ENCODE measurements at regions not wholly inside any gene's neighbourhood (a gene's known extent, or its start where the extent isn't known, plus 50 kb on each side); places are given as distances from the start of the nearest gene placed in this dataset.

DNA sequence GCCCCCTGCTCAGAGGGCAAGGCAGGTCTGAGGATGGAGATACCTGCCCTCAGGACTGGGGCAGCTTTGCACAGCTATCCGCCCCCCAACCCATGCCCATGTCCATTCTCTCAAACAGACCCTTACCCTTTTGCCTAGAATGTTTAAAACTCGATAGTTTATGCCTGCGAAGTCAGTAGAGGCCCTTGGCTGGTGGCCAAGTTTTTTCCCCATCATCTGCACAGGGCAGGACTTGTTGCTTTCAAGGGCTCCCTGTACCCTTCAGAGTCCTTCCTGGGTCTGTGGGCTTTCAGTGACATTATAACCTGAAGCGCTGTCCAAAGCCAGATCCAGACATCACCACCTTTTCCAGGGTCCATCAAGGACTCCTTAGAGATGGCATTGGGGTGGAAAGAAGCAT is 148.7 kb upstream of the ZNF644 start:
- in situ Hi-C loops (cut with MboI; ENCODE audit: low pct_ligation_motif_present in 1 of 4, low pct_unique_long_range_greater_than_20kb in 1 of 4, low sequenced_read_pairs in 3 of 4) = loop anchor here in 3 of 4 donors (25.0 kb wide), 2 partner anchors 183 to 583 kb away; no protein-coding TSS in a partner anchor
- H3K27ac ChIP-seq = no peak overlapping the region
- no peak for DNase-seq
- no peaks in the 10 kb centered on the region for H3K4me1 ChIP-seq
- no peak overlapping the region for H3K4me3 ChIP-seq
- intact Hi-C loops (cut with DNase I; ENCODE audit: low total_unique reads) = no loop called here
- H3K36me3 ChIP-seq = no peaks in the 10 kb centered on the region
- no peaks in the 10 kb centered on the region for H3K9me3 ChIP-seq
- TF ChIP-seq POLR2AphosphoS5 (IDR thresholded peaks at IDR 0.05) = no peak
- TF ChIP-seq POLR2A (IDR thresholded peaks at IDR 0.05) = no peak
- TF ChIP-seq, protein P1, sequence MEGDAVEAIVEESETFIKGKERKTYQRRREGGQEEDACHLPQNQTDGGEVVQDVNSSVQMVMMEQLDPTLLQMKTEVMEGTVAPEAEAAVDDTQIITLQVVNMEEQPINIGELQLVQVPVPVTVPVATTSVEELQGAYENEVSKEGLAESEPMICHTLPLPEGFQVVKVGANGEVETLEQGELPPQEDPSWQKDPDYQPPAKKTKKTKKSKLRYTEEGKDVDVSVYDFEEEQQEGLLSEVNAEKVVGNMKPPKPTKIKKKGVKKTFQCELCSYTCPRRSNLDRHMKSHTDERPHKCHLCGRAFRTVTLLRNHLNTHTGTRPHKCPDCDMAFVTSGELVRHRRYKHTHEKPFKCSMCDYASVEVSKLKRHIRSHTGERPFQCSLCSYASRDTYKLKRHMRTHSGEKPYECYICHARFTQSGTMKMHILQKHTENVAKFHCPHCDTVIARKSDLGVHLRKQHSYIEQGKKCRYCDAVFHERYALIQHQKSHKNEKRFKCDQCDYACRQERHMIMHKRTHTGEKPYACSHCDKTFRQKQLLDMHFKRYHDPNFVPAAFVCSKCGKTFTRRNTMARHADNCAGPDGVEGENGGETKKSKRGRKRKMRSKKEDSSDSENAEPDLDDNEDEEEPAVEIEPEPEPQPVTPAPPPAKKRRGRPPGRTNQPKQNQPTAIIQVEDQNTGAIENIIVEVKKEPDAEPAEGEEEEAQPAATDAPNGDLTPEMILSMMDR (IDR thresholded peaks at IDR 0.05) = no peak
- no peak for TF ChIP-seq EP300 (IDR thresholded peaks at IDR 0.05; ENCODE audit: low read depth)
- peaks cover 16% of the 10 kb centered on the region for H3K27me3 ChIP-seq
- 82% methylated on average over 4 of the region's 4 CpGs; no CpG with 5 or more reads in 1 of the 2 donors for WGBS, 2 donors (ENCODE audit: low coverage in 1 of 2)

GRCh38 chr1:91166106-91166712 is 144.4 kb upstream of the ZNF644 start:
- 11 to 22% methylated on average over 4 to 6 of the region's 6 CpGs for WGBS, 2 donors (ENCODE audit: low coverage in 1 of 2)
- intact Hi-C loops (cut with DNase I; ENCODE audit: low total_unique reads) = loop anchor here (5.0 kb wide), 1 partner anchor 589 kb away; no protein-coding TSS in a partner anchor
- Histone ChIP-seq H3K27me3 (no peaks in the 10 kb centered on the region), H3K4me1 (no peaks in the 10 kb centered on the region), H3K36me3 (no peaks in the 10 kb centered on the region), H3K4me3 (no peak overlapping the region), H3K27ac (no peak overlapping the region), H3K9me3 (no peaks in the 10 kb centered on the region)
- peak; percentile 34 for DNase-seq
- in situ Hi-C loops (cut with MboI; ENCODE audit: low pct_ligation_motif_present in 1 of 4, low pct_unique_long_range_greater_than_20kb in 1 of 4, low sequenced_read_pairs in 3 of 4) = loop anchor here in 3 of 4 donors (25.0 kb wide), 2 partner anchors 179 to 579 kb away; no protein-coding TSS in a partner anchor
- no peak for TF ChIP-seq POLR2AphosphoS5 (IDR thresholded peaks at IDR 0.05)
- TF ChIP-seq, protein P1 (IDR thresholded peaks at IDR 0.05) = peak; percentile 70 to 79 (median 72)

DNA sequence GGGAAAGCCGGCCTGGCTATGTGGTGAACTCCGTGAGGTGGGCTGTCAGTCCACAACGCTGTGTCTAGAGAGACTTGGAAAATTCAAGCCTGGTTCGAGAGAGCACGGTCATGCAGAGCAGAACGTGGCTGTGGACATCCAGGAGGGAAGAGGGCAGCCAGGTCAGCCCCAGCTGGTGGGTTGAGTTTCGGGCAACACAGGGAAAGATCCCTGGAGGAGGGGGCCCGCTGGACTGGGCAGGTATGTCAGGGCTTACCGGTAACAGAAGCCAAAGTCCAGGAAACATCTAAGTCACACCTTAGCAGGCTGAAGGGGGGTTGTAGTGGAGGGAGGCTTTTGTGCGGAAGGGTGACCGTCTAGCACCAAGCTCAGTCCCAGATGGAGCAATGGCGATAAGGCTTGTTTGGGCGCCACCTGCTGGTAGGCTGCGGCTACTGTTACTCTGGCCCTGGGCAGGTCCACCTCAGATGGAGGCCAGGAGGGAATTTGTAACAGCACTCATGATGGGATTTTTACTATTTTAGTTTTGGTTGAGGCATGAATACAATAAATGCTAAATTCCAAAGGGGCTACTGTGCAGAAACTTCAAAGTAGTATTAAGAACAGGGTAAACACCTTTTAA is 143.3 kb upstream of the ZNF644 start:
- H3K9me3 ChIP-seq = no peaks in the 10 kb centered on the region
- intact Hi-C loops (cut with DNase I; ENCODE audit: low total_unique reads) = loop anchor here (5.0 kb wide), 1 partner anchor 588 kb away; no protein-coding TSS in a partner anchor
- in situ Hi-C loops (cut with MboI; ENCODE audit: low pct_ligation_motif_present in 1 of 4, low pct_unique_long_range_greater_than_20kb in 1 of 4, low sequenced_read_pairs in 3 of 4) = loop anchor here in 3 of 4 donors (25.0 kb wide), 2 partner anchors 178 to 578 kb away; no protein-coding TSS in a partner anchor

GRCh38 chr1:91162613-91163012 is 140.8 kb upstream of the ZNF644 start:
- Histone ChIP-seq H3K27me3 (no peaks in the 10 kb centered on the region), H3K4me3 (no peak overlapping the region), H3K36me3 (no peaks in the 10 kb centered on the region), H3K9me3 (no peaks in the 10 kb centered on the region), H3K4me1 (no peaks in the 10 kb centered on the region), H3K27ac (no peak overlapping the region)
- TF ChIP-seq, protein P1 (IDR thresholded peaks at IDR 0.05) = no peak
- TF ChIP-seq POLR2A (IDR thresholded peaks at IDR 0.05) (no peak), POLR2AphosphoS5 (IDR thresholded peaks at IDR 0.05) (no peak), EP300 (IDR thresholded peaks at IDR 0.05; ENCODE audit: low read depth) (no peak)
- WGBS, 2 donors (ENCODE audit: low coverage in 1 of 2) = 92% methylated on average over 3 of the region's 3 CpGs; no CpG with 5 or more reads in 1 of the 2 donors
- intact Hi-C loops (cut with DNase I; ENCODE audit: low total_unique reads) = no loop called here
- in situ Hi-C loops (cut with MboI; ENCODE audit: low pct_ligation_motif_present in 1 of 4, low pct_unique_long_range_greater_than_20kb in 1 of 4, low sequenced_read_pairs in 3 of 4) = loop anchor here in 3 of 4 donors (25.0 kb wide), 2 partner anchors 175 to 575 kb away; no protein-coding TSS in a partner anchor
- DNase-seq = no peak

More for the DNA sequence above, 143.3 kb upstream of the ZNF644 start:
- WGBS, 2 donors (ENCODE audit: low coverage in 1 of 2) = 39 to 48% methylated on average over 12 to 14 of the region's 14 CpGs
- TF ChIP-seq POLR2A (IDR thresholded peaks at IDR 0.05) = no peak
- TF ChIP-seq, protein P1 (IDR thresholded peaks at IDR 0.05) = peak; percentile 82 to 96 (median 92)
- no peak overlapping the region for H3K27ac ChIP-seq
- no peak overlapping the region for H3K4me3 ChIP-seq
- no peaks in the 10 kb centered on the region for H3K27me3 ChIP-seq
- peak; percentile 86 for DNase-seq
- no peaks in the 10 kb centered on the region for H3K36me3 ChIP-seq
- H3K4me1 ChIP-seq = no peaks in the 10 kb centered on the region
